GM12864 (cell line): ENCODE measurements at regions not wholly inside any gene's neighbourhood (a gene's known extent, or its start where the extent isn't known, plus 50 kb on each side); places are given as distances from the start of the nearest gene placed in this dataset.

Source experiments
- DNase-seq: peaks from one replicate; pipeline ENCODE4 v3.0.0-alpha.2; 2011; ENCODE audit warnings: low read depth
- H3K4me3 ChIP-seq: 2 replicates; pipeline ENCODE4 v1.5.1; 2011; ENCODE audit warnings: mild to moderate bottlenecking, low read depth, low read length, control low read depth
- TF ChIP-seq, protein P1 (sequence below): IDR thresholded peaks from 2 replicates; pipeline ENCODE4 v1.5.1; 2011; ENCODE audit warnings: low read depth, mild to moderate bottlenecking, moderate library complexity, low read length, control low read depth, inconsistent platforms; ENCODE audit errors: missing control alignments

GRCh38 chr6:50301307-50301706, 251.6 kb upstream of the DEFB112 start:
- no peak overlapping the region for H3K4me3 ChIP-seq
- TF ChIP-seq, protein P1, sequence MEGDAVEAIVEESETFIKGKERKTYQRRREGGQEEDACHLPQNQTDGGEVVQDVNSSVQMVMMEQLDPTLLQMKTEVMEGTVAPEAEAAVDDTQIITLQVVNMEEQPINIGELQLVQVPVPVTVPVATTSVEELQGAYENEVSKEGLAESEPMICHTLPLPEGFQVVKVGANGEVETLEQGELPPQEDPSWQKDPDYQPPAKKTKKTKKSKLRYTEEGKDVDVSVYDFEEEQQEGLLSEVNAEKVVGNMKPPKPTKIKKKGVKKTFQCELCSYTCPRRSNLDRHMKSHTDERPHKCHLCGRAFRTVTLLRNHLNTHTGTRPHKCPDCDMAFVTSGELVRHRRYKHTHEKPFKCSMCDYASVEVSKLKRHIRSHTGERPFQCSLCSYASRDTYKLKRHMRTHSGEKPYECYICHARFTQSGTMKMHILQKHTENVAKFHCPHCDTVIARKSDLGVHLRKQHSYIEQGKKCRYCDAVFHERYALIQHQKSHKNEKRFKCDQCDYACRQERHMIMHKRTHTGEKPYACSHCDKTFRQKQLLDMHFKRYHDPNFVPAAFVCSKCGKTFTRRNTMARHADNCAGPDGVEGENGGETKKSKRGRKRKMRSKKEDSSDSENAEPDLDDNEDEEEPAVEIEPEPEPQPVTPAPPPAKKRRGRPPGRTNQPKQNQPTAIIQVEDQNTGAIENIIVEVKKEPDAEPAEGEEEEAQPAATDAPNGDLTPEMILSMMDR: no peak
- no peak for DNase-seq

DNA sequence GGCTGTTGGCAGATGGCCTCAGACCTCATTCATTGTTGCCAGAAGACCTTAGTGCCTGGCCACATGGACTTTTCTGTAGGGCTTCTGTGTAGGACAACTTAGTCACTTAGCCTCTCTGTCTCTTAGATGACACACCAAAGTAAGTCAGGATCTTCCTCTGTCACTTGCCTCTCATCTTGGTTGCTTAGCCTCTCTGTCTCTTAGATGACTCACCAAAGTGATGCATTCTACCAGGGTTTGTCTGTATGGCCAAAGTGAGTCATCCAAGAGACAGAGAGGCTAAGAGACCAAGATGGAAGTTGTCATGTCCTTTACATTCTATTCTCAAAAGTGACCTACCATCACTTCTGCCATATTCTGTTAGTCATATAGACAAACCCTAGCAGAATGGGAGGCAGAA, 255.9 kb upstream of the DEFB112 start:
- TF ChIP-seq, protein P1: no peak
- no peak for DNase-seq
- H3K4me3 ChIP-seq: no peak overlapping the region

GRCh38 chr6:50318536-50318935, 268.8 kb upstream of the DEFB112 start:
- H3K4me3 ChIP-seq: no peak overlapping the region
- TF ChIP-seq, protein P1: no peak
- DNase-seq: no peak

DNA sequence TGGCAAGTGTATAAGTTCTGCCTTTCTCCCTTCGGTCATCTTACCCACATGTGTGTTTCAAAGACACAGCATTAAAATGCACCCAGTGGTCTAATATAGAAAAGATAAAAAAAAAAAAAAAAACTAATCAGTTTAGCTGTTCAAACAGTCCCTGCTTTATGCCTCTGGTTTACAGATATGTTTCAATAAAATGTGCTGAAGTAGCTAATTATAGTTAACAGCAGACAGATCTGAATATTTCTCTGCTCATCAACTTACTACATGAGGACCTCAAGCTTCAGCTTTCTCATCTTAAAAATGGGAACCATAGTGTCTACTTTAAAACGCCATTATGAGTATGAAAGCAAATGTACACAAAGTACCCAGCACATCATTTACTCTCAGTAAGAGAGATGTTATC, 280.6 kb upstream of the DEFB112 start:
- TF ChIP-seq, protein P1: no peak
- H3K4me3 ChIP-seq: no peak overlapping the region
- DNase-seq: no peak

GRCh38 chr6:50330963-50331362, 281.2 kb upstream of the DEFB112 start:
- DNase-seq: no peak
- TF ChIP-seq, protein P1: no peak
- no peak overlapping the region for H3K4me3 ChIP-seq

DNA sequence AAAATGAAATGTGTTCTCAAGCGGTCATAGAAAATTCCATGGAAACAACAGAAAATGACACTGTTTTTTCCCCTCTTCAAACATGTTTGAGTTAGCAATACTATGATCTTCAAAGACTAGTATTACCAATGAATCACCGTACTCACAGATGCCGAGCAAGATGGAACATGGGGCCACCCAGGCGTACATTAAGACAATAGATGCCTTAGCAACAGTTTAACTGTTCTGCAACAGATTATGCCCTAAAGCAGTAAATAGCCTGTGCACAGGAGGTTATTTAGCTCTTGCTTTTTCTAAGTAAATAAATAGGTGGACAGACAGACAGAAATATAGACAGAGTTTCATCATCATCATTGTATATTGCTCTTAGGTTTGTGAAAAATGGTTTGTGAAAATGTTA, 284.0 kb upstream of the DEFB112 start:
- TF ChIP-seq, protein P1: no peak
- no peak overlapping the region for H3K4me3 ChIP-seq
- no peak for DNase-seq

- DNase-seq: no peak
- TF ChIP-seq, protein P1: no peak
- H3K4me3 ChIP-seq: no peak overlapping the region
These were observed 287.9 kb upstream of the DEFB112 start for GRCh38 chr6:50337532-50338122.
